ENCODE measurements at regions not wholly inside any gene's neighbourhood (a gene's known extent, or its start where the extent isn't known, plus 50 kb on each side); places are given as distances from the start of the nearest gene placed in this dataset.

DNA sequence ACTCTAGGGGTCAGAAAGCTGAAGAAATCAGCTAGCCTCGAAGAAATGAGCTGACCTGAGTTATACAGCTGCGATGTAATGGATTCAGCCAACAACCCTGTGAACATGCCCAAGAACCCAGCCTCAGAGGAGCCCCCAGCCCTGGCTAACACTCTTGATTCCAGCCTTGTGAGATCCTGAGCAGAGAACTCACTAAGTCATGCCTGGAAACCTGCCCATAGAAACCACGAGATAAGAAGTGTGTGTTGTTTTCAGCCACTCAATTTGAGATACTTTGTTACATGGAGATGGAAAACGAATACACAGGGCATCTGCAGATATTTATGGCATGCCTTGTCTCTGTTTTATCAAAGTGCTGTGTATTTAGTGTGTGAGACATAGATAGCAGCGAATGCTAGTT lies 265.2 kb downstream of the QKI start:
- no peak for ATAC-seq
- TF ChIP-seq, protein P1, sequence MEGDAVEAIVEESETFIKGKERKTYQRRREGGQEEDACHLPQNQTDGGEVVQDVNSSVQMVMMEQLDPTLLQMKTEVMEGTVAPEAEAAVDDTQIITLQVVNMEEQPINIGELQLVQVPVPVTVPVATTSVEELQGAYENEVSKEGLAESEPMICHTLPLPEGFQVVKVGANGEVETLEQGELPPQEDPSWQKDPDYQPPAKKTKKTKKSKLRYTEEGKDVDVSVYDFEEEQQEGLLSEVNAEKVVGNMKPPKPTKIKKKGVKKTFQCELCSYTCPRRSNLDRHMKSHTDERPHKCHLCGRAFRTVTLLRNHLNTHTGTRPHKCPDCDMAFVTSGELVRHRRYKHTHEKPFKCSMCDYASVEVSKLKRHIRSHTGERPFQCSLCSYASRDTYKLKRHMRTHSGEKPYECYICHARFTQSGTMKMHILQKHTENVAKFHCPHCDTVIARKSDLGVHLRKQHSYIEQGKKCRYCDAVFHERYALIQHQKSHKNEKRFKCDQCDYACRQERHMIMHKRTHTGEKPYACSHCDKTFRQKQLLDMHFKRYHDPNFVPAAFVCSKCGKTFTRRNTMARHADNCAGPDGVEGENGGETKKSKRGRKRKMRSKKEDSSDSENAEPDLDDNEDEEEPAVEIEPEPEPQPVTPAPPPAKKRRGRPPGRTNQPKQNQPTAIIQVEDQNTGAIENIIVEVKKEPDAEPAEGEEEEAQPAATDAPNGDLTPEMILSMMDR (IDR thresholded peaks at IDR 0.05), result no peak
- TF ChIP-seq POLR2AphosphoS5 (IDR thresholded peaks at IDR 0.05), result no peak
- TF ChIP-seq EP300 (IDR thresholded peaks at IDR 0.05), result no peak
- TF ChIP-seq POLR2A (IDR thresholded peaks at IDR 0.05), result no peak
- 47 to 79% methylated on average over 5 of the region's 5 CpGs for WGBS, 2 donors (ENCODE audit: low coverage in 1 of 2)
- Histone ChIP-seq H3K27me3 (no peaks in the 10 kb centered on the region), H3K36me3 (no peaks in the 10 kb centered on the region), H3K4me3 (no peak overlapping the region), H3K9me3 (peaks cover 0 to 12% (median 0%) of the 10 kb centered on the region in 3 donors), H3K4me1 (no peaks in the 10 kb centered on the region), H3K27ac (no peak overlapping the region)

- 97% methylated on average over 3 of the region's 3 CpGs for WGBS, 2 donors (ENCODE audit: low coverage in 1 of 2)
- ATAC-seq, result no peak
- Histone ChIP-seq H3K36me3 (no peaks in the 10 kb centered on the region), H3K4me1 (no peaks in the 10 kb centered on the region), H3K9me3 (peaks cover 0 to 12% (median 0%) of the 10 kb centered on the region in 3 donors), H3K27me3 (no peaks in the 10 kb centered on the region), H3K4me3 (no peak overlapping the region), H3K27ac (no peak overlapping the region)
- TF ChIP-seq POLR2A (IDR thresholded peaks at IDR 0.05), result no peak
- TF ChIP-seq EP300 (IDR thresholded peaks at IDR 0.05), result no peak
- TF ChIP-seq POLR2AphosphoS5 (IDR thresholded peaks at IDR 0.05), result no peak
- TF ChIP-seq, protein P1 (IDR thresholded peaks at IDR 0.05), result no peak
Measured at GRCh38 chr6:163679012-163679660, 264.6 kb downstream of the QKI start.

GRCh38 chr6:163675611-163676010 lies 261.1 kb downstream of the QKI start:
- Histone ChIP-seq H3K27ac (no peak overlapping the region), H3K36me3 (no peaks in the 10 kb centered on the region), H3K4me1 (no peaks in the 10 kb centered on the region), H3K9me3 (no peaks in the 10 kb centered on the region), H3K4me3 (no peak overlapping the region), H3K27me3 (no peaks in the 10 kb centered on the region)
- no peak for ATAC-seq
- TF ChIP-seq POLR2A (IDR thresholded peaks at IDR 0.05), result no peak
- TF ChIP-seq, protein P1 (IDR thresholded peaks at IDR 0.05), result no peak
- TF ChIP-seq POLR2AphosphoS5 (IDR thresholded peaks at IDR 0.05), result no peak
- no peak for TF ChIP-seq EP300 (IDR thresholded peaks at IDR 0.05)

DNA sequence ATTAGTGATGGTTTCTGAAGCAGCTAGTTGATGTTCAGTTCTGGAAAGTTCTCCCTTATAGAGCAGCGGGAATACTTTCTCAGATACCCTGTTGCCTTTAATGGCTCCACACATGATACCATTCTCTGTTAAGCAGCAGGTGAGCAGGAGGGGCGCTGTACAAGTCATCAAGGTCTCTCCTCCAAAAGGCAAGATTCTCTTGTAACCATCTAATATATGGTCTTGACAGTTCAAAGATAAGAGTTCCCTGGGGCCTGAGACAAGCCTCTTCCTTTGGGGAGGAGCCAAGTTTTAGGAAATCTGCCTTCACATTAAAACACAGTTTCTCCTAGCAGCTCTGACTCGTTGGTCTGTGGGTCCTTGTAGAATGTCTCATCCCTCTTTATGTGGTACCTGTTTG lies 258.2 kb downstream of the QKI start:
- H3K4me3 ChIP-seq, result no peak overlapping the region

GRCh38 chr6:163671791-163672190 lies 257.3 kb downstream of the QKI start:
- TF ChIP-seq POLR2A (IDR thresholded peaks at IDR 0.05) (no peak), POLR2AphosphoS5 (IDR thresholded peaks at IDR 0.05) (no peak), EP300 (IDR thresholded peaks at IDR 0.05) (no peak)
- TF ChIP-seq, protein P1 (IDR thresholded peaks at IDR 0.05), result no peak
- 100% methylated on average over 1 of the region's 25 CpGs; no CpG with 5 or more reads in 1 of the 2 donors for WGBS, 2 donors (ENCODE audit: low coverage in 1 of 2)
- ATAC-seq, result no peak

More for the DNA sequence above, 258.2 kb downstream of the QKI start:
- H3K9me3 ChIP-seq, result no peaks in the 10 kb centered on the region
- TF ChIP-seq POLR2A (IDR thresholded peaks at IDR 0.05) (no peak), POLR2AphosphoS5 (IDR thresholded peaks at IDR 0.05) (no peak), EP300 (IDR thresholded peaks at IDR 0.05) (no peak)
- TF ChIP-seq, protein P1 (IDR thresholded peaks at IDR 0.05), result no peak
- peaks cover 0 to 5% (median 0%) of the 10 kb centered on the region in 3 donors for H3K4me1 ChIP-seq
- no peaks in the 10 kb centered on the region for H3K36me3 ChIP-seq
- H3K27ac ChIP-seq, result no peak overlapping the region
- WGBS, 2 donors (ENCODE audit: low coverage in 1 of 2), result 79% methylated on average over 3 of the region's 3 CpGs; no CpG with 5 or more reads in 1 of the 2 donors
- ATAC-seq, result no peak
- no peaks in the 10 kb centered on the region for H3K27me3 ChIP-seq

More at GRCh38 chr6:163671791-163672190, 257.3 kb downstream of the QKI start:
- H3K4me3 ChIP-seq, result no peak overlapping the region
- H3K27me3 ChIP-seq, result no peaks in the 10 kb centered on the region
- no peak overlapping the region for H3K27ac ChIP-seq
- H3K9me3 ChIP-seq, result no peaks in the 10 kb centered on the region
- H3K4me1 ChIP-seq, result peaks cover 0 to 5% (median 0%) of the 10 kb centered on the region in 3 donors
- no peaks in the 10 kb centered on the region for H3K36me3 ChIP-seq
